GM12865 (cell line): ENCODE measurements at regions not wholly inside any gene's neighbourhood (a gene's known extent, or its start where the extent isn't known, plus 50 kb on each side); places are given as distances from the start of the nearest gene placed in this dataset.

Experiments used
- DNase-seq: peaks from one replicate; pipeline ENCODE4 v3.0.0; 2010; ENCODE audit warnings: low read depth
- H3K4me3 ChIP-seq: 2 replicates; pipeline ENCODE4 v1.5.1; 2011; ENCODE audit warnings: mild to moderate bottlenecking, low read depth, low read length, control low read depth
- TF ChIP-seq, protein P1 (sequence below): IDR thresholded peaks from 2 replicates; pipeline ENCODE4 v1.5.1; 2011; ENCODE audit warnings: low read length, control low read depth, low read depth, inconsistent platforms; ENCODE audit not compliant: insufficient read depth; ENCODE audit errors: missing control alignments

DNA sequence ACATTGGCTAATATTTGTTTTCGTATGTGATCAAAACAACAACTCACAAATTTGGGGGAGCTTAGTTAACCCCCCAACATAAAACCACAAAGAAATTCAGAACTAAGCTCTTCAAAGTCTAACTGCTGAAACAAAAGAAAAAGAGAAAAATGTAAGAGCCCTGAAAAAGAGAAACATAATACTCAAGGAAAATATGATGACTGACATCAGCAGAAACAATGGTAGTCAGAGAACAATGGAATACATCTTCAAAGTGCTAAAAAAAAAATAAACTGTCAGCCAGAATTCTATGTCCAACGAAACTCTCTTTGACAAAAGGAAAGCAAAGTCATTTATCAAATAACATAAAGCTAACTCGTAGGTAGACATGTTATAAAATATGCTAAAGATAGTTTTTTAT lies 566.3 kb upstream of the GRAMD2B start:
- TF ChIP-seq, protein P1, sequence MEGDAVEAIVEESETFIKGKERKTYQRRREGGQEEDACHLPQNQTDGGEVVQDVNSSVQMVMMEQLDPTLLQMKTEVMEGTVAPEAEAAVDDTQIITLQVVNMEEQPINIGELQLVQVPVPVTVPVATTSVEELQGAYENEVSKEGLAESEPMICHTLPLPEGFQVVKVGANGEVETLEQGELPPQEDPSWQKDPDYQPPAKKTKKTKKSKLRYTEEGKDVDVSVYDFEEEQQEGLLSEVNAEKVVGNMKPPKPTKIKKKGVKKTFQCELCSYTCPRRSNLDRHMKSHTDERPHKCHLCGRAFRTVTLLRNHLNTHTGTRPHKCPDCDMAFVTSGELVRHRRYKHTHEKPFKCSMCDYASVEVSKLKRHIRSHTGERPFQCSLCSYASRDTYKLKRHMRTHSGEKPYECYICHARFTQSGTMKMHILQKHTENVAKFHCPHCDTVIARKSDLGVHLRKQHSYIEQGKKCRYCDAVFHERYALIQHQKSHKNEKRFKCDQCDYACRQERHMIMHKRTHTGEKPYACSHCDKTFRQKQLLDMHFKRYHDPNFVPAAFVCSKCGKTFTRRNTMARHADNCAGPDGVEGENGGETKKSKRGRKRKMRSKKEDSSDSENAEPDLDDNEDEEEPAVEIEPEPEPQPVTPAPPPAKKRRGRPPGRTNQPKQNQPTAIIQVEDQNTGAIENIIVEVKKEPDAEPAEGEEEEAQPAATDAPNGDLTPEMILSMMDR = no peak
- DNase-seq = no peak
- H3K4me3 ChIP-seq = no peak overlapping the region

DNA sequence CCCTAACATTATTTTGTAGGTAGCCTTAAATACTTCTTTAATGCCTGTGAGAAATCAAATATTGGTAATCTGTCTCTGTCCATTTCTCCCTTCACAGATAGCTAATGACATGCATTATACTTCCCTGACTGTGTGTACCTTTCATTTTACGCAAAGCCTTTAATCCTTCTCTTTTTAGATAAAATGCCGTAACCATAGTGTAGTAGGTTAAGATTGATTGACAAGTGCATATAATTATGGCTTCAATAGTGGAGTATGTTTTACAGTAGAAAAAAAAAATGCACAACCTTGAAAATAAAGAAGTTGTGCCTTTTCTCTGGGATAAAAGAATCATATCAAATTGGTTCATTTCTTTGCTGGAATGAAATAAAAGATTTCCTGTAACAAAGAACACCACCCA lies 559.6 kb upstream of the GRAMD2B start:
- no peak overlapping the region for H3K4me3 ChIP-seq
- TF ChIP-seq, protein P1 = no peak
- DNase-seq = no peak

DNA sequence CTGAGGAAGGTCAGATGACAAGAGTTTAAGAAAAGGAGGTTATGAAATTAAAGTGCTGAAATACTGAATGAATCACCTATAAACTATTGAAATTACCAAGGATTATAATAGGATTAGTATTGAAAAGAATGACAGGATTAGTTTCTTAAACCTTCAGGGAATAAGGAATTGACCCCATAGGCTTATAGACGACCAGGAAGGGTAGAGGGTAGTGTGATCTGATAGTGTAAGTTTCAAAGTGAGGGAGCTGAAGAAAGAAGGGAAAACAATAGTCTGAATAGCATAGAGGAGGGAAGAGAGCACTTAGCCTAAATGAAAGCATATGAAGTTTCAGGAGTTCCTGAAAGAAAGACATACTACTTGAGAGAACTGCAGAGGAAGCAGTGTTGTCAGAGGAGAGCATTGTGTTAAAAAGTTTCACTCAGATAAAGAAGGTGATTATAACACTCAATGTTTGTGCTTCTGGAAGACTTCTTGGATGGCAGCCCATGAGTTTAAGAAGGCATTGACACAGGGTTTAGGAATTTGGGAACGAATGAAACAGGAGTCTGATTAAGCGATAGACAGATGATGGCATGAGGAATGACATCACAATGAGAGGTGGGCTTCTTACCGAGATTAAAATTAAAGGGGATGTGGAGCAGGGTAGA lies 557.9 kb upstream of the GRAMD2B start:
- H3K4me3 ChIP-seq = no peak overlapping the region
- TF ChIP-seq, protein P1 = no peak
- DNase-seq = no peak

DNA sequence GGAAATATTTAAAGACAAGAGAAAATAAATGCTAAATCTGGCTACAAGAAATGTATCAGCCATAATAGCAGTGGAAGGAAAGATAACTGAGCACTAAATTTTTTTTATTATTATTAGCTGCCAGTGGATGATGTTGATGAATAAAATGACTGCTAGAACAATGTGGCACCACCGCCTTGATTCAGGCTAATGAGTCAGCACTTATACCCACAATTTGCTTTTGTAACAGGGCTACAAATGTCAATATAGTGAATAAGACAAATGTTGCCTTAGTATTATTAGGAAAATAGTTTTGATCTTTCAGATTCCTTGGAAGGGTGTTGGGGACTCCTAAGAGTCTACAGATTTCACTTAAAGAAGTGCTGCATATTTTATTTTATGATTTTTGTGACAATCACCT lies 555.2 kb upstream of the GRAMD2B start:
- DNase-seq = no peak
- TF ChIP-seq, protein P1 = no peak
- H3K4me3 ChIP-seq = no peak overlapping the region

DNA sequence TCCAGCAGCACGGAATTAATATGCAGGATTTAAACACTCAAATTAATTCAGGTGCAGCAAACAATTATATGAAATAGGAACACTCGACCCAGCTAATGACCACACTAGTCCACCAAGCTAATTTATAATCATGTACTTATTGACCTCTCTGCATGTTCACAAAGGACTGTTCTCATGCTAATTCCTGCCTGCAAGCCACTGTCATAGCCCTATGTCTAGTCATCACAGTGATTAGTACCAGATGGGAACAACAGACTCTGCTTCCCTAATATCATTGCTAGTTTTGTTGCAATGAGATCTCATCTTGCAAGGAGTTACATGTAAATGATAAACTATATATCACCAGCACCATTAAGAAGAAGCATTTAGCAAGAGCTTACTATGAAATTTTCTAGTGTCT lies 553.0 kb upstream of the GRAMD2B start:
- TF ChIP-seq, protein P1 = no peak
- no peak for DNase-seq
- H3K4me3 ChIP-seq = no peak overlapping the region

DNA sequence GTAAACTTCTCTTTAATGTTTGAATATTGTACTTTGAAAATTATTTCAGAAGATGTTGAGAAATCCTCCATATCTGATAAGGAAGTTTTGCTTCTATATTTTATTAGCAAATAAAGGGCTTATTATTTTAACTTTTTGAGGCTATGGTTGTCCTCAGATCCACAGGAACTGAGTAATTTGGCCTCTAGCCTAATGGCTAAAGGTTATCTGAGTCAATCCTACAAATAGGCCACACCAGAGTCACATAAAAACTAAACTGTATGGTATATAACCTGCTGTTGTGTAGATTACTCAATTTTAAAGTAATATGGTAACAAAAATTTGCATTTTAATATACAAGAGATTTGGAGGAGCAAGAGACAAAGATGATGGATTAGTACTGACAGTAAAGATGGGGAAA lies 549.2 kb upstream of the GRAMD2B start:
- DNase-seq = no peak
- H3K4me3 ChIP-seq = no peak overlapping the region
- TF ChIP-seq, protein P1 = no peak

DNA sequence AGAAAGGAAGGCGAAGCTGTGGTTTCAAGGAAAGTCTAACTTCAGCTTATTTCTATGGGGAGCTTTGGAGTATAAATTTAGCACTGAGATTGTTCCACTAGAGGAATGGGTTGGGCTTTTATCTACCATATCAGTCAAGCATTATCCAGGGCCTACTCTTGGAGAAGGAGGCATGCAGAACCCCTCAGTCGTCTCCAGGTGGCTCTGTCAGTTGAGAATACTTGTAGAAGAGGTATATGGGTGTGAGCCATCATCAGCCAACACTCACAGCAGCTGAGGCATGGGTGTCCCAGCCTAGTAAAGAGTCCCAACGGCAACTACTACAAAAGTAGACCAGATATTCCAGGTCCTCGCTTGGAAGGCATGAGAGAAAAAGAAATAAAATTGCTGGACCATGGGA lies 548.5 kb upstream of the GRAMD2B start:
- DNase-seq = no peak
- H3K4me3 ChIP-seq = no peak overlapping the region
- TF ChIP-seq, protein P1 = no peak
